GM23338 (cell line): ENCODE measurements at regions not wholly inside any gene's neighbourhood (a gene's known extent, or its start where the extent isn't known, plus 50 kb on each side); places are given as distances from the start of the nearest gene placed in this dataset.

ENCODE experiments used
- EZH2phosphoT487 ChIP-seq: fragments of 200-600 bp; sonication (generic); IDR thresholded peaks from one replicate; pipeline ENCODE4 v1.8.1; 2018; ENCODE audit warnings: antibody characterized with exemption; ENCODE audit not compliant: unreplicated experiment
- JUNB ChIP-seq: IDR thresholded peaks from one replicate; pipeline ENCODE4 v1.6.1; 2016; ENCODE audit warnings: antibody characterized with exemption; ENCODE audit not compliant: unreplicated experiment
- POLR2AphosphoS5 ChIP-seq: IDR thresholded peaks from 2 replicates; pipeline ENCODE4 v1.6.1; 2016; ENCODE audit warnings: antibody characterized with exemption, low read depth
- STAT1 ChIP-seq: IDR thresholded peaks from one replicate; pipeline ENCODE4 v1.6.1; 2016; ENCODE audit warnings: antibody characterized with exemption; ENCODE audit not compliant: unreplicated experiment
- TF ChIP-seq, protein P1 (sequence below), 2 experiments: fragments of 200-600 bp in 1 of 2; sonication (generic) in 1 of 2; conservative IDR thresholded peaks; 2 replicates each; pipeline versions ENCODE4 v1.5.1 to v1.6.1; 2016 to 2017; ENCODE audit warnings: antibody characterized with exemption in 2 of 2, low read depth in 2 of 2, mild to moderate bottlenecking in 2 of 2, moderate library complexity in 1 of 2
- TF ChIP-seq, protein P2 (sequence below): IDR thresholded peaks from one replicate; pipeline ENCODE4 v1.6.1; 2018; ENCODE audit warnings: antibody characterized with exemption; ENCODE audit not compliant: unreplicated experiment

DNA sequence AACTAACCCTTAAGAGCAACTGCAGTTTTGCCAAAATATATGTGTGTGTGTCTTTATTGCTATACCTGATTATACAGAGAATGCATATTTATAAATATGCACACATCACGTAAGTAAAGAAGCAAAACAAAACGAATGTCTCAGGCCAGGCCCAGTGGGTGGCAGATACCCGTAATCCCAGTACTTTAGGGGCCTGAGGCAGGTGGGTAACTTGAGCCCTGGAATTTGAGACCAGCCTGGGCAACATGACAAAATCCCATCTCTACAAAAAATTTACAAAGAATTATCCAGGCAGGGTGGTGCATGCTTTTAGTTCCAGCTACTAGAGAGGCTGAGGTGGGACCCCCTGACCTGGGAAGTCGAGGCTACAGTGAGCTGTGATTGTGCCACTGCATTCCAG, 745.3 kb downstream of the SATB2 start:
- TF ChIP-seq, protein P1, sequence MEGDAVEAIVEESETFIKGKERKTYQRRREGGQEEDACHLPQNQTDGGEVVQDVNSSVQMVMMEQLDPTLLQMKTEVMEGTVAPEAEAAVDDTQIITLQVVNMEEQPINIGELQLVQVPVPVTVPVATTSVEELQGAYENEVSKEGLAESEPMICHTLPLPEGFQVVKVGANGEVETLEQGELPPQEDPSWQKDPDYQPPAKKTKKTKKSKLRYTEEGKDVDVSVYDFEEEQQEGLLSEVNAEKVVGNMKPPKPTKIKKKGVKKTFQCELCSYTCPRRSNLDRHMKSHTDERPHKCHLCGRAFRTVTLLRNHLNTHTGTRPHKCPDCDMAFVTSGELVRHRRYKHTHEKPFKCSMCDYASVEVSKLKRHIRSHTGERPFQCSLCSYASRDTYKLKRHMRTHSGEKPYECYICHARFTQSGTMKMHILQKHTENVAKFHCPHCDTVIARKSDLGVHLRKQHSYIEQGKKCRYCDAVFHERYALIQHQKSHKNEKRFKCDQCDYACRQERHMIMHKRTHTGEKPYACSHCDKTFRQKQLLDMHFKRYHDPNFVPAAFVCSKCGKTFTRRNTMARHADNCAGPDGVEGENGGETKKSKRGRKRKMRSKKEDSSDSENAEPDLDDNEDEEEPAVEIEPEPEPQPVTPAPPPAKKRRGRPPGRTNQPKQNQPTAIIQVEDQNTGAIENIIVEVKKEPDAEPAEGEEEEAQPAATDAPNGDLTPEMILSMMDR (conservative IDR thresholded peaks at IDR 0.05; ENCODE audit: low read depth in 2 of 2) = no peak
- no peak for TF ChIP-seq EZH2phosphoT487
- TF ChIP-seq STAT1 = no peak
- no peak for TF ChIP-seq POLR2AphosphoS5
- TF ChIP-seq, protein P2, sequence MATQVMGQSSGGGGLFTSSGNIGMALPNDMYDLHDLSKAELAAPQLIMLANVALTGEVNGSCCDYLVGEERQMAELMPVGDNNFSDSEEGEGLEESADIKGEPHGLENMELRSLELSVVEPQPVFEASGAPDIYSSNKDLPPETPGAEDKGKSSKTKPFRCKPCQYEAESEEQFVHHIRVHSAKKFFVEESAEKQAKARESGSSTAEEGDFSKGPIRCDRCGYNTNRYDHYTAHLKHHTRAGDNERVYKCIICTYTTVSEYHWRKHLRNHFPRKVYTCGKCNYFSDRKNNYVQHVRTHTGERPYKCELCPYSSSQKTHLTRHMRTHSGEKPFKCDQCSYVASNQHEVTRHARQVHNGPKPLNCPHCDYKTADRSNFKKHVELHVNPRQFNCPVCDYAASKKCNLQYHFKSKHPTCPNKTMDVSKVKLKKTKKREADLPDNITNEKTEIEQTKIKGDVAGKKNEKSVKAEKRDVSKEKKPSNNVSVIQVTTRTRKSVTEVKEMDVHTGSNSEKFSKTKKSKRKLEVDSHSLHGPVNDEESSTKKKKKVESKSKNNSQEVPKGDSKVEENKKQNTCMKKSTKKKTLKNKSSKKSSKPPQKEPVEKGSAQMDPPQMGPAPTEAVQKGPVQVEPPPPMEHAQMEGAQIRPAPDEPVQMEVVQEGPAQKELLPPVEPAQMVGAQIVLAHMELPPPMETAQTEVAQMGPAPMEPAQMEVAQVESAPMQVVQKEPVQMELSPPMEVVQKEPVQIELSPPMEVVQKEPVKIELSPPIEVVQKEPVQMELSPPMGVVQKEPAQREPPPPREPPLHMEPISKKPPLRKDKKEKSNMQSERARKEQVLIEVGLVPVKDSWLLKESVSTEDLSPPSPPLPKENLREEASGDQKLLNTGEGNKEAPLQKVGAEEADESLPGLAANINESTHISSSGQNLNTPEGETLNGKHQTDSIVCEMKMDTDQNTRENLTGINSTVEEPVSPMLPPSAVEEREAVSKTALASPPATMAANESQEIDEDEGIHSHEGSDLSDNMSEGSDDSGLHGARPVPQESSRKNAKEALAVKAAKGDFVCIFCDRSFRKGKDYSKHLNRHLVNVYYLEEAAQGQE = no peak
- TF ChIP-seq JUNB = no peak
